ENCODE measurements at regions not wholly inside any gene's neighbourhood (a gene's known extent, or its start where the extent isn't known, plus 50 kb on each side); places are given as distances from the start of the nearest gene placed in this dataset.

DNA sequence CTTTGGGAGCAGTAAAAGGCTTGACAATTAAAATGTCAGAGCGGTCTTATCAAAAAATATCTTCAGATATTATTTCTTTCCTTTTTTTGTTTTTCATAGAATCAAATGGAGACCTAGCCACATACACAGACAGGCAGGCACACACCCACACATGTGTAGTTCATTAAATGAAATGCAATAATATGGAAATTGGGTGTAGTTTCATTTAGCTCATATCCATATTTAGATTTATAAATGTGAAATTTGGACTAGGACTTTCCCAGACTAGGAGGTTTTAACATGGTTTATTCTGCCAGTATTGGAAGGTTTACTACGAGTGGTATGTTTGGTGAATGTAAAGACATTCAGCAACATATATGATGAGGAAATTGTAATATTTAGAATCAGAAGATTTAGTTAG lies 277.7 kb upstream of the NT5E start:
- Histone ChIP-seq H3K36me3 (replicated peaks in 1 of 2; ENCODE audit: control extremely low read depth in 1 of 2, control insufficient read depth in 1 of 2, extremely low read depth in 1 of 2, insufficient read depth in 2 of 2, low read length in 1 of 2) (no peaks in the 10 kb centered on the region), H3K9ac (ENCODE audit: low read length) (no peak overlapping the region), H3K27me3 (replicated peaks in 1 of 4; ENCODE audit: control extremely low read depth in 1 of 4, control insufficient read depth in 3 of 4, insufficient read depth in 4 of 4, low read length in 3 of 4) (no peaks in the 10 kb centered on the region), H2AFZ (ENCODE audit: insufficient read depth, low read depth, low read length, poor library complexity, severe bottlenecking) (no peak overlapping the region), H3K4me1 (ENCODE audit: control insufficient read depth in 2 of 2, insufficient read depth in 2 of 2, low read length in 2 of 2) (no peaks in the 10 kb centered on the region), H3K79me2 (ENCODE audit: control insufficient read depth, insufficient read depth, low read length) (no peaks in the 10 kb centered on the region), H4K20me1 (ENCODE audit: control insufficient read depth, insufficient read depth, low read length, poor library complexity, severe bottlenecking) (no peaks in the 10 kb centered on the region), H3K9me3 (ENCODE audit: control extremely low read depth in 1 of 3, control insufficient read depth in 2 of 3, insufficient read depth in 1 of 3, low read length in 2 of 3) (no peaks in the 10 kb centered on the region), H3K27ac (ENCODE audit: low read length in 2 of 2) (no peak overlapping the region), H3K4me2 (replicated peaks; ENCODE audit: low read depth, low read length, poor library complexity, severe bottlenecking) (no peak overlapping the region), H3K4me3 (ENCODE audit: control extremely low read depth in 1 of 5, extremely low read depth in 1 of 5, insufficient read depth in 1 of 5, low read depth in 2 of 5, low read length in 4 of 5) (no peak overlapping the region)
- ChIA-PET CTCF (no interaction called here), POLR2A (no interaction called here)
- Mint-ChIP-seq H3K4me1 (no peaks in the 10 kb centered on the region), H3K9me3 (ENCODE audit: insufficient read depth) (peaks cover 2% of the 10 kb centered on the region), H3K27me3 (no peaks in the 10 kb centered on the region), H3K4me3 (no peak overlapping the region), H3K27ac (no peak overlapping the region)
- intact Hi-C loops (cut with micrococcal nuclease), result no loop called here
- TF ChIP-seq CTCF (IDR thresholded peaks at IDR 0.05) (no peak), EZH2 (IDR thresholded peaks at IDR 0.05; ENCODE audit: borderline replicate concordance, insufficient read depth, low read depth, low read length, poor library complexity, severe bottlenecking) (no peak)
- ATAC-seq (ENCODE audit: low read depth), result no peak
- no peak for DNase-seq
- no CpG with 5 or more reads among the region's 2 CpGs for WGBS (ENCODE audit: insufficient coverage)

DNA sequence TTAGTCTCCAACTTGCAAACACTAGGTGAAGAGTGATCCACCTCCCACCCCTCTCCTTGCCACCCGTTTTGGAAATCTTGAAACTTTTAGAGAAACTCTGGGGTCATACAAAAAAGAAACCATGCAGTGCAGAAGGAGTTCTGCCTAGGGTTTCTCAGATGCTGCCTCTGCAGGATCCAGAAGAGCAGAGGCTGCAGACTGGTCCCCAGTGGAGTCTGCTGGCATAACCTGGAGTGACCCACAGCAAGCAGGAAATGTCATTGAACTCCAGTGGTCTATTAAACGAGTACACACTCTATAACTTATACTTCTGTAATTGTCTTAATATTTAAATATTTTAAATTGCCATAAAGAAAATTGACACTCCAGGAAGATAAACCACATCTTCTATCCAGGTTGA lies 280.7 kb upstream of the NT5E start:
- Histone ChIP-seq H3K27ac (ENCODE audit: low read length in 2 of 2) (no peak overlapping the region), H3K4me2 (replicated peaks; ENCODE audit: low read depth, low read length, poor library complexity, severe bottlenecking) (no peak overlapping the region), H3K4me1 (ENCODE audit: control insufficient read depth in 2 of 2, insufficient read depth in 2 of 2, low read length in 2 of 2) (no peaks in the 10 kb centered on the region), H3K9me3 (ENCODE audit: control extremely low read depth in 1 of 3, control insufficient read depth in 2 of 3, insufficient read depth in 1 of 3, low read length in 2 of 3) (no peaks in the 10 kb centered on the region), H3K4me3 (ENCODE audit: control extremely low read depth in 1 of 5, extremely low read depth in 1 of 5, insufficient read depth in 1 of 5, low read depth in 2 of 5, low read length in 4 of 5) (no peak overlapping the region), H2AFZ (ENCODE audit: insufficient read depth, low read depth, low read length, poor library complexity, severe bottlenecking) (no peak overlapping the region), H3K9ac (ENCODE audit: low read length) (no peak overlapping the region), H3K27me3 (replicated peaks in 1 of 4; ENCODE audit: control extremely low read depth in 1 of 4, control insufficient read depth in 3 of 4, insufficient read depth in 4 of 4, low read length in 3 of 4) (no peaks in the 10 kb centered on the region), H3K79me2 (ENCODE audit: control insufficient read depth, insufficient read depth, low read length) (no peaks in the 10 kb centered on the region), H3K36me3 (replicated peaks in 1 of 2; ENCODE audit: control extremely low read depth in 1 of 2, control insufficient read depth in 1 of 2, extremely low read depth in 1 of 2, insufficient read depth in 2 of 2, low read length in 1 of 2) (no peaks in the 10 kb centered on the region), H4K20me1 (ENCODE audit: control insufficient read depth, insufficient read depth, low read length, poor library complexity, severe bottlenecking) (no peaks in the 10 kb centered on the region)
- Mint-ChIP-seq H3K4me3 (no peak overlapping the region), H3K4me1 (no peaks in the 10 kb centered on the region), H3K27ac (no peak overlapping the region), H3K9me3 (ENCODE audit: insufficient read depth) (no peaks in the 10 kb centered on the region), H3K27me3 (no peaks in the 10 kb centered on the region)
- ATAC-seq (ENCODE audit: low read depth) (no peak), DNase-seq (no peak)
- CTCF ChIA-PET, result no interaction called here
- TF ChIP-seq EZH2 (IDR thresholded peaks at IDR 0.05; ENCODE audit: borderline replicate concordance, insufficient read depth, low read depth, low read length, poor library complexity, severe bottlenecking) (no peak), CTCF (IDR thresholded peaks at IDR 0.05) (no peak)
- no CpG with 5 or more reads among the region's 2 CpGs for WGBS (ENCODE audit: insufficient coverage)
- intact Hi-C loops (cut with micrococcal nuclease), result no loop called here
- POLR2A ChIA-PET, result no interaction called here

Data from B cell (primary cell).